Pancreas (tissue), 10 donors: ENCODE measurements at regions not wholly inside any gene's neighbourhood (a gene's known extent, or its start where the extent isn't known, plus 50 kb on each side); places are given as distances from the start of the nearest gene placed in this dataset.
A peak's percentile ranks its signal among the peaks of the same experiment; 100 is the strongest.

ENCODE experiments used
- ATAC-seq, 4 donors: fragments of 200-7000 bp; cut with Tn5 transposase; one replicate each; pipeline versions ENCODE4 v1.8.0 to v1.9.1; 2020; ENCODE audit warnings: mild to moderate bottlenecking in 4 of 4, moderate library complexity in 4 of 4
- DNase-seq, 6 donors: peaks; one replicate each; pipeline ENCODE4 v3.0.0-alpha.2; 2020
- FAIRE-seq: peaks from 2 replicates; lab custom pipeline; 2012; peaks lifted over from hg19 to GRCh38; lab: Jason Lieb, UNC
- H3K27ac ChIP-seq, 4 donors: fragments of 200-600 bp; sonication (generic); 1 replicate in 3 of 4; 2 replicates in 1 of 4; pipeline versions ENCODE4 v1.5.0 to v1.8.0; 2020
- H3K27me3 ChIP-seq, 4 donors: fragments of 200-600 bp; one replicate each; pipeline ENCODE4 v1.8.0; 2021
- H3K36me3 ChIP-seq, 3 donors: fragments of 200-600 bp; sonication (generic) in 1 of 3; one replicate each; pipeline versions ENCODE4 v1.5.0 to v1.8.0; 2020 to 2021
- H3K4me1 ChIP-seq, 3 donors: fragments of 200-600 bp; one replicate each; pipeline ENCODE4 v1.8.0; 2021
- H3K4me3 ChIP-seq, 4 donors: fragments of 200-600 bp; sonication (generic) in 2 of 4; one replicate each; pipeline versions ENCODE4 v1.5.0 to v1.8.0; 2020 to 2021
- H3K9me3 ChIP-seq, 4 donors: fragments of 200-600 bp; one replicate each; pipeline ENCODE4 v1.8.0; 2021
- WGBS, 2 donors: extraction: QIAGEN DNeasy Blood & Tissue Kit; methylation state at CpG; one replicate each; pipeline ENCODE4 v1.1.7; 2013; 5-methylcytosine and 5-hydroxymethylcytosine counted together
- intact Hi-C, 3 donors: fragments of 100-400 bp; cut with DNase I; formaldehyde crosslinking; loops; one replicate each; pipeline versions ENCODE4 v1.11.1 to v1.14.2; 2022
- TF ChIP-seq, protein P1 (sequence below), 4 donors: fragments of 200-600 bp; sonication (generic) in 3 of 4; IDR thresholded peaks; one replicate each; pipeline versions ENCODE4 v1.5.0 to v1.8.0; 2021; ENCODE audit warnings: antibody characterized with exemption in 4 of 4
- donor health status: healthy with polysubstance abuse.
- donor health status: DM: no; HTN: no; CAD: no; lungs with moderate emphysema.
- donor health status: DM: no; HTN: no; CAD: no.
- donor health status: control.
- donor health status: control.
- donor health status: Bipolar disorder and iron deficiency.
- donor health status: DM: yes; HTN: yes; CAD: no.
- donor health status: DM: no; HTN: no; CAD: no.
- donor health status: DM: no; HTN: no; CAD: no.
- donor health status: DM: yes; HTN: yes; CAD: no.

DNA sequence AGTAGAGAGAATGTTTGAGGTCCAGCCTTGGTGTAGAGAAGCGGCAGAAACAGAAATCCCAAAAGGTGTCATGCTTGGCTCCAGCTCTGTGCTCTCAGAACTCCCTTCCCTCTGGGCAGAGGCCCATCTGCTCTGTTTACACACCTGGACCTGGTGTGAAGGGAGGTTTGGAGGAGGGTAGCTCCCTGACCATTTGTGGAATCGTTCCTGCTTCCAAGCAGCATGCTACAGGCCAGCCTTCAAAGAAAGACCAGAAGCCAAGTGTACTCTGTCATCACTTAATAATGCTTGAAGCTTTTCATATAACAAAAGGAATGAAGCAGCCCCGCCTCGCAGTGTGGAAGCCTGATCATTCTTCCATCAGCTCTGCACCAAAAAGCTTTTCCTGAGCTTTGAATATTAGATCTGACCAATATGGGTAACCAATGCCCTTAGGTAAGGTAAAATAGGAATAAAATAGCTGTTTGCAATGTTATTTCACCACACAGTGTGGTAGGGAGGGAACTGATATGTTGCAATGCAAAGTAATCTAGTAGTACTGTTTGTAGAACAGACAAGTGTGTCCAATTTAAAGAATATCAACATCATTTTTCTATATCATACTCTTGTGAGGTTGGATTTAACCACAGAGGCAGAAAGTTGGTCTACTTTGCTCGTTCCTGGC is 63.3 kb downstream of the ZIC5 start:
- peak; percentile 93 to 97 (median 95) for ATAC-seq
- no peaks in the 10 kb centered on the region for H3K27me3 ChIP-seq
- no peaks in the 10 kb centered on the region for H3K36me3 ChIP-seq
- TF ChIP-seq, protein P1, sequence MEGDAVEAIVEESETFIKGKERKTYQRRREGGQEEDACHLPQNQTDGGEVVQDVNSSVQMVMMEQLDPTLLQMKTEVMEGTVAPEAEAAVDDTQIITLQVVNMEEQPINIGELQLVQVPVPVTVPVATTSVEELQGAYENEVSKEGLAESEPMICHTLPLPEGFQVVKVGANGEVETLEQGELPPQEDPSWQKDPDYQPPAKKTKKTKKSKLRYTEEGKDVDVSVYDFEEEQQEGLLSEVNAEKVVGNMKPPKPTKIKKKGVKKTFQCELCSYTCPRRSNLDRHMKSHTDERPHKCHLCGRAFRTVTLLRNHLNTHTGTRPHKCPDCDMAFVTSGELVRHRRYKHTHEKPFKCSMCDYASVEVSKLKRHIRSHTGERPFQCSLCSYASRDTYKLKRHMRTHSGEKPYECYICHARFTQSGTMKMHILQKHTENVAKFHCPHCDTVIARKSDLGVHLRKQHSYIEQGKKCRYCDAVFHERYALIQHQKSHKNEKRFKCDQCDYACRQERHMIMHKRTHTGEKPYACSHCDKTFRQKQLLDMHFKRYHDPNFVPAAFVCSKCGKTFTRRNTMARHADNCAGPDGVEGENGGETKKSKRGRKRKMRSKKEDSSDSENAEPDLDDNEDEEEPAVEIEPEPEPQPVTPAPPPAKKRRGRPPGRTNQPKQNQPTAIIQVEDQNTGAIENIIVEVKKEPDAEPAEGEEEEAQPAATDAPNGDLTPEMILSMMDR (IDR thresholded peaks at IDR 0.05) = no peak
- DNase-seq = peak in 4 of 6 donors; percentile 64 to 81 (median 74)
- H3K4me1 ChIP-seq = peaks cover 15 to 18% (median 17%) of the 10 kb centered on the region in 3 donors
- no peak for FAIRE-seq
- intact Hi-C loops = no loop called here
- 38 to 41% methylated on average over 5 of the region's 5 CpGs for WGBS, 2 donors
- no peak overlapping the region for H3K4me3 ChIP-seq
- H3K27ac ChIP-seq = peak overlapping the region in 2 of 4 donors; percentile 19 to 66
- H3K9me3 ChIP-seq = no peaks in the 10 kb centered on the region

DNA sequence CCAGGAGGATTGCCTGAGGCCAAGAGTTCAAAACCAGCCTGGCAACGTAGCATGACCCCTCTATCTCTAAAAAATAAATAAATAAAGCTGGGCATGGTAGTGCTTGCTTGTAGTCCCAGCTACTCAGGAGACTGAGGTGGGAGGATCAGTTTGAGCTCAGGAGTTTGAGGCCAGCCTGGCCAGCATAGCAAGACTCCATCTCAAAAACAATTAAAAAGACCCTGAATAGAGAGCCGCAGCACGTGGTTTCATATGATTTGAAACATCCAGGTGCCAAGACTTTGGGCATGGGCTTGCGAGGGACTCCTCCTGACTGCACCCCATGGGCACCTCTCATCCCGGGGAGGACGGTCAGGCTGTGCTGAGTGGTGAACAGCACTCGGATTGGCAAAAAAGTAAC is 63.9 kb downstream of the ZIC5 start:
- Histone ChIP-seq H3K27me3 (no peaks in the 10 kb centered on the region), H3K27ac (no peak overlapping the region), H3K9me3 (no peaks in the 10 kb centered on the region), H3K4me3 (no peak overlapping the region), H3K36me3 (no peaks in the 10 kb centered on the region), H3K4me1 (peaks cover 15 to 18% (median 17%) of the 10 kb centered on the region in 3 donors)
- TF ChIP-seq, protein P1 (IDR thresholded peaks at IDR 0.05) = no peak
- no peak for DNase-seq
- 60 to 62% methylated on average over 7 of the region's 7 CpGs for WGBS, 2 donors
- no peak for FAIRE-seq
- ATAC-seq = peak in 3 of 4 donors; percentile 22 to 36 (median 26)
- intact Hi-C loops = no loop called here

GRCh38 chr13:99907038-99907437 is 64.5 kb downstream of the ZIC5 start:
- DNase-seq (no peak), FAIRE-seq (no peak), ATAC-seq (no peak)
- Histone ChIP-seq H3K27me3 (no peaks in the 10 kb centered on the region), H3K27ac (no peak overlapping the region), H3K9me3 (no peaks in the 10 kb centered on the region), H3K4me3 (no peak overlapping the region), H3K36me3 (no peaks in the 10 kb centered on the region), H3K4me1 (peaks cover 15 to 18% (median 17%) of the 10 kb centered on the region in 3 donors)
- WGBS, 2 donors = 90 to 92% methylated on average over 2 of the region's 2 CpGs
- TF ChIP-seq, protein P1 (IDR thresholded peaks at IDR 0.05) = no peak
- intact Hi-C loops = no loop called here

DNA sequence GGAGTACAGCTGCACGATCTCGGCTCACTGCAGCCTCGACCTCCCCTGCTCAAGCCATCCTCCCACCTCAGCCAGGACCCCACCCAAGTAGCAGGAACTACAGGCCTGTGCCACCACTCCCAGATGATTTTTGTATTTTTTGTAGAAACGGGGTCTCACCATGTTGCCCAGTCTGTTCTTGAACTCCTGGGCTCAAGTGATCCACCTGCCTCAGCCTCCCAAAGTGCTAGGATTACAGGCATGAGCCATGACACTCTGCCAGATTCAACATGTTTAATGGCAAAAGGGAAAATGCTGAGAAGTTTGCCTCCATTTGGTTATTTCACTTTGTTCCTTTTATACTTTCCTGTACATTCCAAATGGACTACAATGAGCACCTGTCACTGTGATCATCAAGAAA is 65.8 kb downstream of the ZIC5 start:
- WGBS, 2 donors = 93 to 94% methylated on average over 4 of the region's 4 CpGs
- no peak for ATAC-seq
- no peak for FAIRE-seq
- H3K4me1 ChIP-seq = peaks cover 15 to 18% (median 17%) of the 10 kb centered on the region in 3 donors
- DNase-seq = no peak
- H3K9me3 ChIP-seq = no peaks in the 10 kb centered on the region
- TF ChIP-seq, protein P1 (IDR thresholded peaks at IDR 0.05) = no peak
- H3K27ac ChIP-seq = no peak overlapping the region
- H3K36me3 ChIP-seq = no peaks in the 10 kb centered on the region
- intact Hi-C loops = no loop called here
- no peaks in the 10 kb centered on the region for H3K27me3 ChIP-seq
- H3K4me3 ChIP-seq = no peak overlapping the region

- DNase-seq (no peak), ATAC-seq (no peak), FAIRE-seq (no peak)
- Histone ChIP-seq H3K27me3 (no peaks in the 10 kb centered on the region), H3K4me1 (peaks cover 15 to 17% (median 17%) of the 10 kb centered on the region in 3 donors), H3K36me3 (no peaks in the 10 kb centered on the region), H3K9me3 (no peaks in the 10 kb centered on the region), H3K27ac (no peak overlapping the region), H3K4me3 (no peak overlapping the region)
- TF ChIP-seq, protein P1 (IDR thresholded peaks at IDR 0.05) = no peak
- 83 to 85% methylated on average over 5 of the region's 5 CpGs for WGBS, 2 donors
- intact Hi-C loops = no loop called here
Measured at GRCh38 chr13:99905224-99905623, 66.3 kb downstream of the ZIC5 start.
